ENCODE measurements at regions not wholly inside any gene's neighbourhood (a gene's known extent, or its start where the extent isn't known, plus 50 kb on each side); places are given as distances from the start of the nearest gene placed in this dataset.

GRCh38 chr12:124448955-124449622 lies 118.3 kb downstream of the NCOR2 start:
- no peak for TF ChIP-seq EZH2 (IDR thresholded peaks at IDR 0.05; ENCODE audit: low read length, missing control alignments)
- no peak for TF ChIP-seq CTCF (conservative IDR thresholded peaks at IDR 0.05 in 1 of 2, IDR thresholded peaks at IDR 0.05 in 1 of 2; ENCODE audit: low read depth in 1 of 2, low read length in 2 of 2)

Measured in fibroblast of lung (primary cell).